ENCODE measurements at regions not wholly inside any gene's neighbourhood (a gene's known extent, or its start where the extent isn't known, plus 50 kb on each side); places are given as distances from the start of the nearest gene placed in this dataset.
A peak's percentile ranks its signal among the peaks of the same experiment; 100 is the strongest.

DNA sequence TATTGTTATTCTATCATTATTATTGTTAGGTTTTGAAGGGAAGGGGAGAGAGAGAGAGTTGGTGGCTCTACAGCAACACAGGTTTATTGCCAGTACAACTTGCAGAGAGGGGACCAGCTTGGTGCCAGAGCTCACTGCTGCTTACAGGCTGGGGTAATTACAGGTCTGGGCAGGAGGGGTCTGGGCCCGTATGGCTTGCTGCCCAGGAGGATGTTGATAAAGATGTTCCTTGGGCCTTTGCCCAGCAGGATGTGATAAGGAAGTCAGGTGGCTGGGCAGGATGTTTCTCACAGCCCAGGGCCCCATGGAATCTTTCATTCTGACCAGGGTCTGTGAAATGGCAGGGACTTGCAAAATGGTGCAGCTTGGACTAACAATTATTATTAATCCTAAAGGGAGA is 64.2 kb upstream of the ZNF599 start:
- Histone ChIP-seq H3K27ac (peak overlapping the region in 1 of 5 donors; percentile 68), H3K36me3 (replicated peaks in 1 of 2) (no peaks in the 10 kb centered on the region), H3K4me1 (replicated peaks in 1 of 2) (no peaks in the 10 kb centered on the region), H3K27me3 (peaks cover 14% of the 10 kb centered on the region), H3K9me3 (replicated peaks in 1 of 3) (no peaks in the 10 kb centered on the region), H3K4me3 (no peak overlapping the region)
- TF ChIP-seq POLR2A (IDR thresholded peaks at IDR 0.05), result no peak
- TF ChIP-seq, protein P1, sequence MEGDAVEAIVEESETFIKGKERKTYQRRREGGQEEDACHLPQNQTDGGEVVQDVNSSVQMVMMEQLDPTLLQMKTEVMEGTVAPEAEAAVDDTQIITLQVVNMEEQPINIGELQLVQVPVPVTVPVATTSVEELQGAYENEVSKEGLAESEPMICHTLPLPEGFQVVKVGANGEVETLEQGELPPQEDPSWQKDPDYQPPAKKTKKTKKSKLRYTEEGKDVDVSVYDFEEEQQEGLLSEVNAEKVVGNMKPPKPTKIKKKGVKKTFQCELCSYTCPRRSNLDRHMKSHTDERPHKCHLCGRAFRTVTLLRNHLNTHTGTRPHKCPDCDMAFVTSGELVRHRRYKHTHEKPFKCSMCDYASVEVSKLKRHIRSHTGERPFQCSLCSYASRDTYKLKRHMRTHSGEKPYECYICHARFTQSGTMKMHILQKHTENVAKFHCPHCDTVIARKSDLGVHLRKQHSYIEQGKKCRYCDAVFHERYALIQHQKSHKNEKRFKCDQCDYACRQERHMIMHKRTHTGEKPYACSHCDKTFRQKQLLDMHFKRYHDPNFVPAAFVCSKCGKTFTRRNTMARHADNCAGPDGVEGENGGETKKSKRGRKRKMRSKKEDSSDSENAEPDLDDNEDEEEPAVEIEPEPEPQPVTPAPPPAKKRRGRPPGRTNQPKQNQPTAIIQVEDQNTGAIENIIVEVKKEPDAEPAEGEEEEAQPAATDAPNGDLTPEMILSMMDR (IDR thresholded peaks at IDR 0.05), result no peak
- intact Hi-C loops (cut with DNase I), result no loop called here
- WGBS, 4 donors, result 0 to 3% (median 0%) methylated on average over 1 of the region's 1 CpG
- peak in 5 of 7 donors; percentile 18 to 78 (median 36) for DNase-seq

- Histone ChIP-seq H3K36me3 (replicated peaks in 1 of 2) (no peaks in the 10 kb centered on the region), H3K27ac (no peak overlapping the region), H3K4me3 (no peak overlapping the region), H3K9me3 (replicated peaks in 1 of 3) (no peaks in the 10 kb centered on the region), H3K27me3 (peaks cover 14% of the 10 kb centered on the region), H3K4me1 (replicated peaks in 1 of 2) (no peaks in the 10 kb centered on the region)
- intact Hi-C loops (cut with DNase I), result no loop called here
- WGBS, 4 donors, result 73 to 86% (median 75%) methylated on average over 6 to 7 of the region's 7 CpGs
- no peak for DNase-seq
- no peak for TF ChIP-seq POLR2A (IDR thresholded peaks at IDR 0.05)
- TF ChIP-seq, protein P1 (IDR thresholded peaks at IDR 0.05), result no peak
These were observed 62.8 kb upstream of the ZNF599 start for GRCh38 chr19:34835631-34836351.

DNA sequence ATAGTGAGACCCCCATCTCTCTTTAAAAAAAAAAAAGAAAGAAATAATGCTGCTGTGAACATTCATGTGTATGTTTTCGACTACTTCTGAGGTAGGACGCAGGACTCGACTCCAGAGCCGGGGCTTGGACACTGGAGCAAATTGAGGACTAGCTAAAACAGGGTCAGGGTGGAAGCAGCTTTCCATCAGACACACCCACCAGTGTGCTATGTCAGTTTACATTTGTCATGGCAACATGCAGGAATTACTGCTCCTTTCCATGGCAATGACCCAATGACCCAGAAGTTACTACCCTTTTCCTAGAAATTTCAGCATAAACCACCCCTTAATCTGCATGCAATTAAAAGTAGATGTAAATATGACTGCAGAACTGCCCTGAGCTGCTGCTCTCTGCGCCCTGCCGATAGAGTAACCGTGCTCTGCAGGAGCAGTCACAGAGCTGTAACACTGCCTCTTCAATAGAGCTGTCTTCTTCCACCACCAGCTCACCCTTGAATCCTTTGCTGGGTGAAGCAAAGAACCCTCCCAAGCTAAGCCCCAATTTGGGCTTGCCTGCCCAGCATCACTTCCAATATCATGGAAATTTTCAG is 61.6 kb upstream of the ZNF599 start:
- no peak for DNase-seq
- 71 to 88% (median 75%) methylated on average over 6 to 7 of the region's 7 CpGs for WGBS, 4 donors
- H3K9me3 ChIP-seq (replicated peaks in 1 of 3), result no peaks in the 10 kb centered on the region
- intact Hi-C loops (cut with DNase I), result no loop called here
- no peaks in the 10 kb centered on the region for H3K36me3 ChIP-seq (replicated peaks in 1 of 2)
- TF ChIP-seq, protein P1 (IDR thresholded peaks at IDR 0.05), result no peak
- TF ChIP-seq POLR2A (IDR thresholded peaks at IDR 0.05), result no peak
- H3K27me3 ChIP-seq, result peaks cover 13% of the 10 kb centered on the region
- no peaks in the 10 kb centered on the region for H3K4me1 ChIP-seq (replicated peaks in 1 of 2)
- H3K4me3 ChIP-seq, result no peak overlapping the region
- H3K27ac ChIP-seq, result no peak overlapping the region

DNA sequence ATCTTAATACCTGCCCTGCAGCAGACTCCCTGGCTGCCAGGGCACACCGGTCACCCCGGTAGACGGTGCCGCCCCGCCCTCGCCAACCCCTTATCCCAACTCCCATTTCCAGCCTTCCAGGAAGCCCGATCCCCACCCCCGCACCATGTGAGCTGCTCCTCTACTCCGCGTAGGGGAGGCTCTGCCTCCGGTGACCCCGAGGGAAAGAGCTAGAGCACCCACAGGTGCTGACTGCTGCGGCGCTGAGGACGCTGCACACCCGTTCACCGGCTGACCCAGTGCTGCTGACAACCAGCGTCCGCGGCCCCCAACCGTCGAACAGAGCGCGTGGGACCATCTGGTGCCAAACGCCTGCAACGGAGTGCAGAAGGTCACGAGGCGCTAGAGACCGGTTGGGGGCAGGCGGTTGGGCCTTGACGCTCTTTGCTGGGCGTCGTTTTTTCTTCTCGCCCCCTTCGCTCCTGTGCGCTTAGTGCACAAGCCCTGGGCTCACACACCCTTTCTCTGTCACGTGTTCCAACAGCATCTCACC is 59.6 kb upstream of the ZNF599 start:
- intact Hi-C loops (cut with DNase I), result no loop called here
- Histone ChIP-seq H3K4me1 (replicated peaks in 1 of 2) (no peaks in the 10 kb centered on the region), H3K9me3 (replicated peaks in 1 of 3) (peaks cover 0 to 4% (median 0%) of the 10 kb centered on the region in 3 donors), H3K27ac (no peak overlapping the region), H3K36me3 (replicated peaks in 1 of 2) (no peaks in the 10 kb centered on the region), H3K27me3 (no peaks in the 10 kb centered on the region), H3K4me3 (no peak overlapping the region)
- no peak for DNase-seq
- 71 to 88% (median 80%) methylated on average over 32 to 37 of the region's 37 CpGs for WGBS, 4 donors
- TF ChIP-seq POLR2A (IDR thresholded peaks at IDR 0.05), result no peak
- TF ChIP-seq, protein P1 (IDR thresholded peaks at IDR 0.05), result no peak

Data from adrenal gland (tissue), 9 donors.